ENCODE measurements at regions not wholly inside any gene's neighbourhood (a gene's known extent, or its start where the extent isn't known, plus 50 kb on each side); places are given as distances from the start of the nearest gene placed in this dataset.

DNA sequence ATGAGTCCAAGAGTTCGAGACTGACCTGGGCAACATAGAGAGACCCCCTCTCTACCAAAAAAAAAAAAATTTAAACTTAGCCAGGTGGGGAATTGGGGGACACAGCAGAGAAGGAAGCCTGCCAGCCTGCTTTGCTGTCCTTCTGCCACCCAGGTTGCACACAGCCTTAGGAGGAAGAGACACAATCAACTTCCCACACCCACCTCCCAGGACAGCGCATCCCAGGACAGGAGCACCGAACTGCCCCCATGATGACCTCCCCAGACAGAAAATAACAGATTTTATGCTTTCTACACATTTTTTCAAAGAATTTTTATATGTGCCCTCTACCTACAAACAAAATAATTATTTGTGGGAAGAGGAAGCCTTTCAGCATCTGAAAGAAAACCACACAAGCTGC, 126.0 kb upstream of the ZNF507 start:
- H3K27ac ChIP-seq (ENCODE audit: low read depth in 2 of 2, low read length in 2 of 2), result no peak overlapping the region
- H3K4me1 ChIP-seq (ENCODE audit: control insufficient read depth in 2 of 3, insufficient read depth in 2 of 3, low read depth in 1 of 3, low read length in 3 of 3), result no peaks in the 10 kb centered on the region
- H3K27me3 ChIP-seq (ENCODE audit: control insufficient read depth, insufficient read depth, low read length), result peaks cover 3% of the 10 kb centered on the region
- no peaks in the 10 kb centered on the region for H3K36me3 ChIP-seq (ENCODE audit: control insufficient read depth in 2 of 3, insufficient read depth in 3 of 3, low read length in 3 of 3)
- H3K9ac ChIP-seq (ENCODE audit: low read length in 3 of 3), result no peak overlapping the region
- TF ChIP-seq, protein P1, sequence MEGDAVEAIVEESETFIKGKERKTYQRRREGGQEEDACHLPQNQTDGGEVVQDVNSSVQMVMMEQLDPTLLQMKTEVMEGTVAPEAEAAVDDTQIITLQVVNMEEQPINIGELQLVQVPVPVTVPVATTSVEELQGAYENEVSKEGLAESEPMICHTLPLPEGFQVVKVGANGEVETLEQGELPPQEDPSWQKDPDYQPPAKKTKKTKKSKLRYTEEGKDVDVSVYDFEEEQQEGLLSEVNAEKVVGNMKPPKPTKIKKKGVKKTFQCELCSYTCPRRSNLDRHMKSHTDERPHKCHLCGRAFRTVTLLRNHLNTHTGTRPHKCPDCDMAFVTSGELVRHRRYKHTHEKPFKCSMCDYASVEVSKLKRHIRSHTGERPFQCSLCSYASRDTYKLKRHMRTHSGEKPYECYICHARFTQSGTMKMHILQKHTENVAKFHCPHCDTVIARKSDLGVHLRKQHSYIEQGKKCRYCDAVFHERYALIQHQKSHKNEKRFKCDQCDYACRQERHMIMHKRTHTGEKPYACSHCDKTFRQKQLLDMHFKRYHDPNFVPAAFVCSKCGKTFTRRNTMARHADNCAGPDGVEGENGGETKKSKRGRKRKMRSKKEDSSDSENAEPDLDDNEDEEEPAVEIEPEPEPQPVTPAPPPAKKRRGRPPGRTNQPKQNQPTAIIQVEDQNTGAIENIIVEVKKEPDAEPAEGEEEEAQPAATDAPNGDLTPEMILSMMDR (IDR thresholded peaks at IDR 0.05; ENCODE audit: borderline replicate concordance, extremely low read depth, insufficient read depth), result no peak
- FAIRE-seq (no peak), DNase-seq (no peak)
- no peaks in the 10 kb centered on the region for H3K9me3 ChIP-seq (ENCODE audit: control insufficient read depth in 2 of 3, insufficient read depth in 1 of 3, low read length in 3 of 3)
- intact Hi-C loops (cut with DNase I), result no loop called here
- no peak overlapping the region for H3K4me3 ChIP-seq (ENCODE audit: low read length in 3 of 3)

DNA sequence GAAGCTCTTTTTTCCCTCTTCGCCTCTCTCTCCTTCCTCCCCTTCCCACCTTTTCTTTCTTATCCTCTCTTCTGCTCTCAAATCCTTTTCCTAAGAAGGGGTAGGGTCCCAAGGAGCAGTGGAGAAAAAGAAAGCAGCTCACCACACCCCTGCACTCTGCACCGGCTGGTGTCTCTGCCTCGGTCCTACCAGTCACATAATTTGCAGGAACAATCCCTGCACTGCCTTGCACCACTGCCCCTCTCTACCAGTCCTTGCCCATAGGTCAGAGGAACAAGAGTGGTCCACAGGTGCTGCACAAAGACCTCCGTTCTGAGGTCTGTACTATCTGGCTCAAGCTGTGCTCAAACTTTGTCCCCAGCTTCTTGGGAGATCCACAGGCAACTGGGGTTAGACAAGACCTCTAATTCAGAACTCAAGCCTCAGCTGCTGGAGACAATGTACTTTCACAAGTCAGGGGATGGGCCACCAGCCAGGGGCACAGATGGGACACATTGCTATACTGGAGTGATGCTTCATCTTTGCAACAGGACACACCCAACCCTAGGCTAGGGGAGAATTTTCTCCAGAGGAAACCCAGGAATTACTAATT, 125.4 kb upstream of the ZNF507 start:
- peaks cover 3% of the 10 kb centered on the region for H3K27me3 ChIP-seq (ENCODE audit: control insufficient read depth, insufficient read depth, low read length)
- H3K4me1 ChIP-seq (ENCODE audit: control insufficient read depth in 2 of 3, insufficient read depth in 2 of 3, low read depth in 1 of 3, low read length in 3 of 3), result no peaks in the 10 kb centered on the region
- H3K27ac ChIP-seq (ENCODE audit: low read depth in 2 of 2, low read length in 2 of 2), result no peak overlapping the region
- no peak overlapping the region for H3K9ac ChIP-seq (ENCODE audit: low read length in 3 of 3)
- TF ChIP-seq, protein P1 (IDR thresholded peaks at IDR 0.05; ENCODE audit: borderline replicate concordance, extremely low read depth, insufficient read depth), result no peak
- FAIRE-seq (no peak), DNase-seq (peak in 1 of 5 donors; percentile 12)
- H3K36me3 ChIP-seq (ENCODE audit: control insufficient read depth in 2 of 3, insufficient read depth in 3 of 3, low read length in 3 of 3), result no peaks in the 10 kb centered on the region
- no peaks in the 10 kb centered on the region for H3K9me3 ChIP-seq (ENCODE audit: control insufficient read depth in 2 of 3, insufficient read depth in 1 of 3, low read length in 3 of 3)
- intact Hi-C loops (cut with DNase I), result loop anchor here (10.0 kb wide), 1 partner anchor 1545 kb away; no protein-coding TSS in a partner anchor
- no peak overlapping the region for H3K4me3 ChIP-seq (ENCODE audit: low read length in 3 of 3)

DNA sequence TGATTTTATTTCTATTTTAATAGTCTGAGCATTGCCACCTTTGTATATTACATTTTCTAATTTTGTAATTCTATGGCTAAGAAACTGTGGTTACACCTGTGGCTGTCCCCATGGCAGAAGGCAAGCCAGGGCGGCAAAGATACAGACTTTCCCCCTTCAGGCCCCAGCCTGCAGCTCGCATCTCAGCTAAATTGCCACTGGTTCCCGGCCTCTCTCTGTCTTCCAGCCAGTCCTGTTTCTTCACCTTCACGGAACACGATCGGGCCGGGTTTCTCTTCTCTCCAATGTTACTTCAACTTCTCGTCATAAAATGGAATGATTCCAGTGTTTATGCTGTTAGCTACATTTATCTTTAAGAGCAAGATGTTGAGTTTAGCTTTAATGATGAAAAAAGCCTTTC, 124.5 kb upstream of the ZNF507 start:
- no peaks in the 10 kb centered on the region for H3K4me1 ChIP-seq (ENCODE audit: control insufficient read depth in 2 of 3, insufficient read depth in 2 of 3, low read depth in 1 of 3, low read length in 3 of 3)
- no peak for DNase-seq
- peaks cover 3% of the 10 kb centered on the region for H3K27me3 ChIP-seq (ENCODE audit: control insufficient read depth, insufficient read depth, low read length)
- H3K36me3 ChIP-seq (ENCODE audit: control insufficient read depth in 2 of 3, insufficient read depth in 3 of 3, low read length in 3 of 3), result no peaks in the 10 kb centered on the region
- H3K4me3 ChIP-seq (ENCODE audit: low read length in 3 of 3), result no peak overlapping the region
- H3K9me3 ChIP-seq (ENCODE audit: control insufficient read depth in 2 of 3, insufficient read depth in 1 of 3, low read length in 3 of 3), result no peaks in the 10 kb centered on the region
- no peak for FAIRE-seq
- TF ChIP-seq, protein P1 (IDR thresholded peaks at IDR 0.05; ENCODE audit: borderline replicate concordance, extremely low read depth, insufficient read depth), result no peak
- H3K27ac ChIP-seq (ENCODE audit: low read depth in 2 of 2, low read length in 2 of 2), result no peak overlapping the region
- no peak overlapping the region for H3K9ac ChIP-seq (ENCODE audit: low read length in 3 of 3)
- intact Hi-C loops (cut with DNase I), result loop anchor here (10.0 kb wide), 1 partner anchor 1546 kb away; no protein-coding TSS in a partner anchor

DNA sequence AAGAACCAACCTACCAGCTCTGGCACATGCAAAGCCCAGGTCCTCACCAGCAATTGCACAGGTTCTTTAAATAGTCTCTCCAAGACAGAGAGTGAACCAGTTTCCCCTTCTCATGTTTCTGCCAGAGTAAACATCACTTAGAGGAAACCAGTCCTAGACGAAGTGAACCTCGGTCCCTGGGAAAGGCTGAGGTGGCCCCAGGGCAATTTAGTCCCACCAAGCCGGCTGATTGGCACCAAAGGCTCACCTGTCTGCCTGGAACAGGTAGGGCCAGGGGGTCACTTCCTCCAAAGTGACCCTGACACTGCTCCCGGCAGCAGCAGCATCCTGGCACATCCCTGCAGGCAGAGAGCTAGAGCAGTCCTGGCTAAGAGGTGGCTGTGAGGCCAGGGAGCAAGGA, 122.9 kb upstream of the ZNF507 start:
- H3K9me3 ChIP-seq (ENCODE audit: control insufficient read depth in 2 of 3, insufficient read depth in 1 of 3, low read length in 3 of 3), result no peaks in the 10 kb centered on the region
- H3K27ac ChIP-seq (ENCODE audit: low read depth in 2 of 2, low read length in 2 of 2), result no peak overlapping the region
- intact Hi-C loops (cut with DNase I), result loop anchor here (10.0 kb wide), 1 partner anchor 1548 kb away; no protein-coding TSS in a partner anchor
- DNase-seq, result peak in 1 of 5 donors; percentile 28
- no peak for FAIRE-seq
- no peaks in the 10 kb centered on the region for H3K36me3 ChIP-seq (ENCODE audit: control insufficient read depth in 2 of 3, insufficient read depth in 3 of 3, low read length in 3 of 3)
- no peak overlapping the region for H3K4me3 ChIP-seq (ENCODE audit: low read length in 3 of 3)
- H3K27me3 ChIP-seq (ENCODE audit: control insufficient read depth, insufficient read depth, low read length), result peaks cover 3% of the 10 kb centered on the region
- no peaks in the 10 kb centered on the region for H3K4me1 ChIP-seq (ENCODE audit: control insufficient read depth in 2 of 3, insufficient read depth in 2 of 3, low read depth in 1 of 3, low read length in 3 of 3)
- TF ChIP-seq, protein P1 (IDR thresholded peaks at IDR 0.05; ENCODE audit: borderline replicate concordance, extremely low read depth, insufficient read depth), result no peak
- H3K9ac ChIP-seq (ENCODE audit: low read length in 3 of 3), result no peak overlapping the region

Data from kidney (tissue), 13 donors.